Testis (tissue), 2 donors: ENCODE measurements at regions not wholly inside any gene's neighbourhood (a gene's known extent, or its start where the extent isn't known, plus 50 kb on each side); places are given as distances from the start of the nearest gene placed in this dataset.

Experiments
- CTCF ChIP-seq, 3 experiments: fragments of 450-650 bp in 2 of 3; fragments of 200-600 bp in 1 of 3; sonication (generic) in 1 of 3; IDR thresholded peaks; one replicate each; pipeline ENCODE4 v1.5.1; 2016 to 2019; ENCODE audit warnings: antibody characterized with exemption in 3 of 3, mild to moderate bottlenecking in 2 of 3, moderate library complexity in 1 of 3
- POLR2A ChIP-seq: fragments of 450-650 bp; IDR thresholded peaks from one replicate; pipeline ENCODE4 v1.6.1; 2017; ENCODE audit warnings: antibody characterized with exemption, mild to moderate bottlenecking, moderate library complexity

DNA sequence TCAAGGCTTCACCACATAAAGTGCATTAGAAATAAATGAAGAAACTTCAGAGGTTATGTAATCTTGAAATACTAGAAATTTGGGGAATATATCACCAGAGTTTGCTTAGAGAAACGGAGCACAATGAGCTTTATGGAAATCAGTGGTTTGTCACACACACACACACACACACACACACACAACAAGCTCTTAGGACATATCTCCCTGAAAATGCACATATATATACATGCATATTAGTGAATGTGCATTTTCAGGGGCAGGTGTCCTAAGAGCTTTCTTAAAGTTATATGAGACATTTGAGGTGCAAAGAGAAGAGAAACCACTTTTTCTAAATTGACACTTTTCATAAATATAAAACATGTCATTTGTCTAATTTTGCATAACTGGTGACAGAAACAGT lies 93.7 kb upstream of the CARD18 start:
- TF ChIP-seq CTCF (IDR thresholded peaks at IDR 0.05), result no peak
- no peak for TF ChIP-seq POLR2A
